BJ (cell line): ENCODE measurements at regions not wholly inside any gene's neighbourhood (a gene's known extent, or its start where the extent isn't known, plus 50 kb on each side); places are given as distances from the start of the nearest gene placed in this dataset.

ENCODE experiments used
- CTCF ChIA-PET: fragments of 350-600 bp; formaldehyde crosslinking; extraction: SDS; loops from one replicate; lab custom pipeline; 2021; ENCODE audit warnings: antibody characterized with exemption, inconsistent platforms; lab: Yijun Ruan, JAX
- POLR2A ChIA-PET: fragments of 300-600 bp; sonication (Branson Sonifier 250); formaldehyde crosslinking; extraction: SDS; loops from one replicate; lab custom pipeline; 2021; ENCODE audit warnings: antibody characterized with exemption; lab: Charles Lee
- DNase-seq: peaks from one replicate; pipeline ENCODE4 v3.0.0-alpha.2; 2011; ENCODE audit warnings: low read depth
- H3K27me3 ChIP-seq: 2 replicates; pipeline ENCODE4 v1.6.0; 2011; ENCODE audit warnings: low read length; ENCODE audit not compliant: control insufficient read depth, insufficient read depth
- H3K36me3 ChIP-seq: 2 replicates; pipeline ENCODE4 v1.5.1; 2011; ENCODE audit warnings: low read length; ENCODE audit not compliant: control insufficient read depth, insufficient read depth
- H3K4me3 ChIP-seq: 2 replicates; pipeline ENCODE4 v1.5.1; 2011; ENCODE audit warnings: low read depth, mild to moderate bottlenecking, control low read depth, low read length
- TF ChIP-seq, protein P1 (sequence below): IDR thresholded peaks from 2 replicates; pipeline ENCODE4 v1.5.1; 2011; ENCODE audit warnings: low read depth, mild to moderate bottlenecking, control low read depth, inconsistent platforms, low read length, moderate library complexity; ENCODE audit not compliant: insufficient read depth

GRCh38 chr2:150705357-150705756, 217.9 kb upstream of the RND3 start:
- Histone ChIP-seq H3K36me3 (no peaks in the 10 kb centered on the region), H3K27me3 (no peaks in the 10 kb centered on the region), H3K4me3 (no peak overlapping the region)
- ChIA-PET CTCF (interaction anchor here (1.0 kb wide), 1 partner anchor 9 kb away, joined by 3 read pairs; no protein-coding TSS in a partner anchor), POLR2A (no interaction called here)
- TF ChIP-seq, protein P1, sequence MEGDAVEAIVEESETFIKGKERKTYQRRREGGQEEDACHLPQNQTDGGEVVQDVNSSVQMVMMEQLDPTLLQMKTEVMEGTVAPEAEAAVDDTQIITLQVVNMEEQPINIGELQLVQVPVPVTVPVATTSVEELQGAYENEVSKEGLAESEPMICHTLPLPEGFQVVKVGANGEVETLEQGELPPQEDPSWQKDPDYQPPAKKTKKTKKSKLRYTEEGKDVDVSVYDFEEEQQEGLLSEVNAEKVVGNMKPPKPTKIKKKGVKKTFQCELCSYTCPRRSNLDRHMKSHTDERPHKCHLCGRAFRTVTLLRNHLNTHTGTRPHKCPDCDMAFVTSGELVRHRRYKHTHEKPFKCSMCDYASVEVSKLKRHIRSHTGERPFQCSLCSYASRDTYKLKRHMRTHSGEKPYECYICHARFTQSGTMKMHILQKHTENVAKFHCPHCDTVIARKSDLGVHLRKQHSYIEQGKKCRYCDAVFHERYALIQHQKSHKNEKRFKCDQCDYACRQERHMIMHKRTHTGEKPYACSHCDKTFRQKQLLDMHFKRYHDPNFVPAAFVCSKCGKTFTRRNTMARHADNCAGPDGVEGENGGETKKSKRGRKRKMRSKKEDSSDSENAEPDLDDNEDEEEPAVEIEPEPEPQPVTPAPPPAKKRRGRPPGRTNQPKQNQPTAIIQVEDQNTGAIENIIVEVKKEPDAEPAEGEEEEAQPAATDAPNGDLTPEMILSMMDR: no peak
- DNase-seq: no peak

DNA sequence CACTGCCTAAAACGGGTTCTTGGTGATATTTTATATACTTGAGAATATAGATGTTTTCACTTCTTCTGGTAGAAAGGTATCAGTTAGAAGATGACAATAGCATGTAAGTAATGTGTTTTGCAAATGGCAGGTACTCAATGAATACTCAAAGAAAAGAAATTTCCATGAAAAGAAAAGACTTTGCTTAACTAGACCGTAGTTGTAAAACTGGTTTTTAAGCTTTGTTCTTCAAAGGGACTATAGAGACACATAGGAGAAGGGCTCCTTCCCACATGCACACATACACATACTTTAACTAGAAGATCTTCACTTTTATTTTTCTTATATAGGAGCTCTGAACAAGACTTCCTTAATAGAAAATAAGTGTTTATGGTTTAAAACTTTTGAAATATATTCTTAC, 215.3 kb upstream of the RND3 start:
- POLR2A ChIA-PET: no interaction called here
- CTCF ChIA-PET: no interaction called here
- DNase-seq: no peak
- no peak overlapping the region for H3K4me3 ChIP-seq
- TF ChIP-seq, protein P1: no peak
- no peaks in the 10 kb centered on the region for H3K27me3 ChIP-seq
- H3K36me3 ChIP-seq: no peaks in the 10 kb centered on the region

DNA sequence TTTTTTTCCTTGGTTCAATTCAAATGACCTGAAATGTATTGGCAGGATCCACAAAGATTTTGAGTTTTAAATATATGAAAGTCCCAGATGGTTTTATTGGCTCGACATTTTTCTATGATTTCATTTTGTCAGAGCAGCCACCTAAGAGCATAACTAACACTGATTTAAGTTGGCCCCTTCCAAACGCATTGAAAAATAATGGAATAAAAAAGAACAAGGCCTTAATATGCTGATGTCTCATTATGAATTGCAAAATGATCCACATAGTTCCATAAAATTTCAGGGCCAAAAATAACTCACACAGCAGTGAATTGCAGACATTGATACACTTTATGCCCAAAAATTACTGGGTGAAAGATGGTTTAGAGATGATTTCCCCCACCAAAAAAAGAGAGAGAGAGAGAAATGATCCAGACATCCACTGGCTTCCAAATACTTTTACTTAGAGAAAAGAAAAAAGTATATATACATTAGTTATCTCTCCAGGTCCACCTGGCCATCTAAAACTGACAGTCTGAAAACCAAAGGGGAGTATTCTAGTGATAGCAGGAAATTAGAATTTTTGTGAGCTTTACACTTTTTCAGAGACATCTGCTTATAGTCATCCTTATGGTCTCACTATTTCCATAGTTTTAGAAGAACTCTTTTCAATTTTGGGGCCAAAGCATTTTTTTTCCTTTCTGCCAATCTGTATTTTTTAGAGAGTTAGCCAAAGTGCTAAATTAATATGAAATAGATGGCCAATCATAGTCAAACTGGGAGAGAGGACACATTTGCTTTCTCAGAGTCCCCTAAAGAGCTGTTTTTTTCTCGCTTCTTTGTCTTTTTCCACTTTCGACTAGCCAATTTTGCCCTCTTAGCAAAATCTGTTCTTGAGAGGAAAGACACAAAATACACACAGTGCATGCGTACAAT, 213.5 kb upstream of the RND3 start:
- ChIA-PET CTCF (no interaction called here), POLR2A (no interaction called here)
- Histone ChIP-seq H3K27me3 (no peaks in the 10 kb centered on the region), H3K36me3 (no peaks in the 10 kb centered on the region), H3K4me3 (no peak overlapping the region)
- DNase-seq: no peak
- TF ChIP-seq, protein P1: no peak

DNA sequence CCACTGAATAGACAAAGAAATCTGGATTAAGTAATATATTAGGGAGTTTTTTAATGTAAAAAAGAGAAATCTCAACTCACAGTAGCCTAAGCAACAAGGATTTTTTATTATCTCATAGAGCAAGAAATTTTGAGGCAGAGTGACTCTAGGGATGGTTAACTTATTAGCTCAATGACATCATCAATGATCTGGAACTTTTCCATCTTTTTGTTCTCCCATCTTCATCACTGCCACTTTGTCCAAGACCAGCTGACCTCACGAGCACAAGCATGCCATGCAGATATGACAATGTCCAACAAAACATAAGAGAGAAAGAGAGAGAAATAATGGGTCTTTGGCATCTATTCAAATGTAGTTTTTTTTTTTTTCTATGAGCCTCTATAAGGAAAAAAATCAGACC, 211.8 kb upstream of the RND3 start:
- no peak for DNase-seq
- Histone ChIP-seq H3K4me3 (no peak overlapping the region), H3K27me3 (no peaks in the 10 kb centered on the region), H3K36me3 (no peaks in the 10 kb centered on the region)
- ChIA-PET POLR2A (no interaction called here), CTCF (interaction anchor here (0.8 kb wide), 1 partner anchor 9 kb away, joined by 3 read pairs; no protein-coding TSS in a partner anchor)
- TF ChIP-seq, protein P1: no peak

- DNase-seq: peak; percentile 93
- CTCF ChIA-PET: interaction anchor here (0.7 kb wide), 1 partner anchor 19 kb away, joined by 3 read pairs; no protein-coding TSS in a partner anchor
- no peak overlapping the region for H3K4me3 ChIP-seq
- no peaks in the 10 kb centered on the region for H3K36me3 ChIP-seq
- no peaks in the 10 kb centered on the region for H3K27me3 ChIP-seq
- POLR2A ChIA-PET: interaction anchor here (0.6 kb wide), 1 partner anchor 1329 kb away, joined by 3 read pairs; no protein-coding TSS in a partner anchor
- TF ChIP-seq, protein P1: no peak
Observed at GRCh38 chr2:150698016-150698661, 210.7 kb upstream of the RND3 start.
